HG02870 (cell line): ENCODE measurements at regions not wholly inside any gene's neighbourhood (a gene's known extent, or its start where the extent isn't known, plus 50 kb on each side); places are given as distances from the start of the nearest gene placed in this dataset.

Experiments used
- ATAC-seq: cut with Tn5 transposase; IDR thresholded peaks from one replicate; pipeline ENCODE4 v1.9.1; 2021; ENCODE audit warnings: mild to moderate bottlenecking, moderate library complexity; ENCODE audit not compliant: unreplicated experiment

GRCh38 chr1:114232691-114233090 is 79.0 kb upstream of the SYT6 start:
- no peak for ATAC-seq

- no peak for ATAC-seq
Observed at GRCh38 chr1:114231301-114231700, 77.6 kb upstream of the SYT6 start.

- no peak for ATAC-seq
Observed at GRCh38 chr1:114229368-114229767, 75.7 kb upstream of the SYT6 start.

DNA sequence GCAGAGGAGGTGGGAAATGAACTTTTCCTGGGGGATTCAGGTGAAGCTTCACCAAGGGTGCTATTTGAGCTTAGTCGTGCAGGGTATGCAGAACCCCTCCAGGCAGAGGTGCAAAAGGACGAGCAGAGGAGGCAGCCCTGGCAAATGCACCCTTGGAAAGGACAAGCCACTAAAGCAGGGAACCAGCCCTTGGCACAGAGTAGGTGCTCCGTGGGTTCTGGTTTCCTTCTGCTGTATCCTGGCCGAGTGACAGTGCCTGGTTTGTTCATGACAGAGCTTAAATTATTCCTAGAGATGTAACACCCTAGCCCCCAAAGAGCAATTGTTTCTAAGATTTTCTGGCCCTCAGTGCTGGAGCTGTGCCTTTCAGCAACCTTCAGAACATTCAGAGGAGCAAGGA is 73.4 kb upstream of the SYT6 start:
- ATAC-seq, result no peak

- ATAC-seq, result no peak
Observed at GRCh38 chr1:114224196-114224907, 70.7 kb upstream of the SYT6 start.

- no peak for ATAC-seq
Observed at GRCh38 chr1:114222920-114223319, 69.3 kb upstream of the SYT6 start.

- ATAC-seq, result no peak
Observed at GRCh38 chr1:114219172-114219868, 65.7 kb upstream of the SYT6 start.

DNA sequence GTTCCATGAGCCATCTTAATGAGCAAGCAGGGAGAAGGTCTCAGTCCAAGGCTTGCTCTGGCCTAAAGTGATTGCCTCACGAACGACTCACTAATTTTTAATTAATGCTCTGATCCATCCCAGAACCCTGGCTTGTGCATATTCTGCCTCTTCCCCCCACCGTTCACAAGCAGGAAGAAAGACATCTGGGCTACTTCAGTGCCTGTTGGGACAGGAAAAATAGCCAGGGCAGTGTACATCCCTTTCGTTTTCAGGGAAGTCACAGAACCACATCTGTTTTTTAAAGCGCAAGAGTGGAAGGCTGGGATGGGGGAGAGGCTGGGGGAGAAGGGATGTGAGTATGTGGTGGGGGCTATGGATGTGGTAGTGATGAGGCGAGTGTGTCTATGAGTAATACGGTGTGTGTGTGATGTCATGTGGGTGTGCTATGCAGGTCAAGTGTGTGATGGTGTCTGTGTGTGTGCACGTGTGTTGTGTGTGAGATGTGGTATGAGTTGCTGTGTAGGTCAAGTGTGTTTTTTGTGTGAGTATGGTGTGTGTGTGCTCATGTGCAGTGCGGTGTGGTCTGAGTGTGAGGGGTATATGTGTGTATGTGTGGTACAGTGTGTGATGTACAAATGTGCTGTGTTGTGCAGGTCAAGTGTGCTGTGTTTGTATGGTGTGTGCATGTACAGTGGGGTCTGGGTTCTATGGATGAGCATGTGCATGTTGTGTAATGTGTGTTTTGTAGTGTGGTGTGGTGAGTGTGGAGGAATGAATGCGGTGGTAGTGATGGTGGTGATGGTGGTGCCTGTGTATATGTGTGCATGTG is 64.9 kb upstream of the SYT6 start:
- ATAC-seq, result no peak

DNA sequence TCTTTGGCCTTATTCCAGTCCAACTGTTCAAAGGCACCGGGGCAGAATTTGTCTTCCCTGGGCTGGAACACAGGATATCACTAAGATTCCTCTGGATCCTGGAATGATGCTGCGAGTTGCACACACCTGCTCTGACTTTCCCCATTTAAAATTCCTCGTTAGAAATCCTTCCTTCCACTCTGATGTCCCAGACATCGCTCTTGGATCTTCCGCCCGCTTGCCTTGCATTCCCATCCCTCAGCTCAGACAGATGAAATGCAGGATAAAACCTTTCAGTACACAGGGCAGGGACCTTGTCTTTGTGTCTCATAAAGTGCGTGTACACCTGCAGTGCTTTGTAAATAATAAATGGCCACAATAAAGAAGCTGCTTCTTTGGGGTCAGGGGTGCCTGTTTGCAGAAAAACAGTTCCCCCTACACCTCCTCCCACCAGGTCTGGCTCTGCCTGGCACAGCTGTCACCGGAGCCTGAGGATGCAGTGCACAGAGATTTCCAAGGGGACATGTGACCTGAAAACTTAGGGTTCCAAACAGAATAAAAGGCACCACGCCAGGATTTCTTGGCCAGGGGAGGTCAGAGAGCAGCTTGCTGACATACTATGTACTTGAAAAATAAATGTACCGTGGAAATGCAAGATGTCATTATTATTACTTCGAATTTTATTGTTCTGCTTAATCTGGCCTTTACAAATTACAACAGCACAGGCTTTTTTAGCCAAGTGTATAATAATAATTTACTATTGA is 62.9 kb upstream of the SYT6 start:
- no peak for ATAC-seq

DNA sequence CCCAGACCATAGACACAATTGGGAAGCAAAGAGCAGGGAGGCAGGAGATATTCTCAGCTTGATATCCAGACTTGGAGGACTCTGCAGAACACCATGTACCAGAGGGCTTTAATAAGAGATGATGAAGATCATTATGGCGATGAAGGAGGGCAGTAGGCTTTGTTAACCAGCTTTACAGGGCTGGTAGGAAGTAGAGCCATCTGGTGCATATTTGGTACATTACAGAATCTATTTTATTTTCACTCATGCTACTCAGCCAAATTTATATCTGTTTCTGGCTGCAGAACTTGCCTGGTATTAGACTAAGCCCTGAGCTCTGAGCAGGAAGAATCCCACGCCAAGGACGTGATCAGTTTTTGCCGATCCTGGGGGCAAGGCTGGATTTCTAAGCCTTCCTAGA is 61.8 kb upstream of the SYT6 start:
- no peak for ATAC-seq

- no peak for ATAC-seq
Observed at GRCh38 chr1:114214016-114214415, 60.3 kb upstream of the SYT6 start.

DNA sequence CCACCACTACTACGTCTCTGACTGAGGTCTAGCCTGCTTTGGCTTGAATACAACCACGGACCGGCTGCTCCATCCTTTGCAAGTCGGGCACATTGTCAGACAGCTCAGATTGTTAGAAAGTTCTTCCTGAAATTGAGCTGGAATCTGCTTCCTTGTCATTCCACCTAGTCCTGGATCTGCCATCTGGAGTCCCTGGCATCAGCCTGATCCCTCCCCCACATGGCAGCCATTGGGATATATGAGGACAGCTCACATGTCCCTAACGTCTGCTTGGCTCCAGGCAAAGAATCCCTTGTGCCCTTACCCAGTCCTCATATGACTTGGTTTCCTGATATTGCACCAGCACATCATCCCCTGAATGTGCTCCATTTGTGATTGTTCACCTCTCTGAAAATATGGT is 56.3 kb upstream of the SYT6 start:
- ATAC-seq, result no peak

DNA sequence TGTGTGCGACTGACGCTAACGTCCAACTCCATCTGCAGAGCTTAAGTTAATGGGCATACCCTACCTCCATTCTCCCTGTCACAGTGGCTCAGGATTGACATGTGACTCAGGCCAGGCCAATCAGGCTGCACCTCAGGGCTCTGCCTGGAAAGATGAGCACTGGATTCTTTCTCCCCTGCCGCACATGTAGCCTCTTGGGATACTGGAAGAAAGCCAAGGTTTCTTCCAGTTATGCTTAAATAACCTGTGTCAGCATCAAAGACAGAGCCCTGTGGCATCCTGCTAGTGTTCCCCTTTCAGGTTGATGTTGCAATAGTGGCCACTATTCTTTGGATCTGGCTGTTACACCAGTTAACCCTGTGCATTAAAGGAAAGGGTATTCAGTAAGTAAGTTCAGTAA is 55.0 kb upstream of the SYT6 start:
- ATAC-seq, result no peak

- no peak for ATAC-seq
Observed at GRCh38 chr1:114208106-114208505, 54.4 kb upstream of the SYT6 start.

- no peak for ATAC-seq
Observed at GRCh38 chr1:114207635-114208034, 54.0 kb upstream of the SYT6 start.

DNA sequence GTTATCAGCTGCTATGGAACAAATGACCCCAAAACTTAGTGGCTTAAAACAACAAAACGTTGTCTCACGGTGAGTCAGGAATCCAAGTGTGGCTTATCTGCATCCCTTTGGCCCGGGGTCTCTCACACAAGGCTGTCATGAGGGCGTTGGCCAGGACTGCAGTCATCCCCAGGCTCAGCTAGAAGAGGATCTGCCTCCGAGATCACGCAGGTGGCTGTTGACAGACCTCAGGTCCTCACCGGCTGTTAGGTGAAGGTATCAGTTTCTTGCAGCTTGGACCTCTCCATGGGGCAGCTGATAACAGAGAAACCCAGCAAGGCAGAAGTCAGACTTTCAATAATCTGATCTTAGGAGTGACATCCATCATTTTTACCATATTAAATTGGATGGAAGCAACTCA is 52.7 kb upstream of the SYT6 start:
- no peak for ATAC-seq

GRCh38 chr1:114203595-114204128 is 50.0 kb upstream of the SYT6 start:
- ATAC-seq, result no peak
